IMR-90 (cell line): ENCODE measurements at regions not wholly inside any gene's neighbourhood (a gene's known extent, or its start where the extent isn't known, plus 50 kb on each side); places are given as distances from the start of the nearest gene placed in this dataset.

Source experiments
- ATAC-seq: fragments of 200-7000 bp; cut with Tn5 transposase; 2 replicates; pipeline ENCODE4 v1.9.1; 2020; ENCODE audit warnings: low read depth, mild to moderate bottlenecking, moderate library complexity
- BruUV-seq: library from RNA; stranded (reverse); fragments of 400-500 nt; replicated peaks from 2 replicates; lab custom pipeline; 2021; lab: Mats Ljungman, UMichigan
- CTCF ChIA-PET: fragments of 300-600 bp; formaldehyde crosslinking; extraction: SDS; loops from one replicate; lab custom pipeline; 2021; ENCODE audit warnings: antibody characterized with exemption; lab: Yijun Ruan, JAX
- POLR2A ChIA-PET: fragments of 300-600 bp; sonication (Branson Sonifier 250); formaldehyde crosslinking; loops from one replicate; lab custom pipeline; 2022; ENCODE audit warnings: antibody characterized with exemption; ENCODE audit not compliant: unreplicated experiment; lab: Charles Lee
- DNase-seq: peaks from one replicate; pipeline ENCODE4 v3.0.0; 2013
- H2AFZ ChIP-seq: replicated peaks from 2 replicates; pipeline ENCODE3; 2013; ENCODE audit warnings: low read length, mild to moderate bottlenecking; ENCODE audit not compliant: poor library complexity
- H2AK5ac ChIP-seq: 2 replicates; pipeline ENCODE4 v1.6.1; 2013; ENCODE audit warnings: low read depth, low read length, inconsistent platforms
- H2AK9ac ChIP-seq: replicated peaks from 2 replicates; pipeline ENCODE3; 2013; ENCODE audit warnings: mild to moderate bottlenecking, low read depth, low read length, moderate library complexity; ENCODE audit not compliant: poor library complexity
- H2BK120ac ChIP-seq: 2 replicates; pipeline ENCODE4 v1.6.1; 2013; ENCODE audit warnings: low read depth, low read length, inconsistent platforms
- H2BK15ac ChIP-seq: 3 replicates; pipeline ENCODE4 v1.6.1; 2013; ENCODE audit warnings: low read depth, low read length, inconsistent platforms
- H2BK20ac ChIP-seq: 2 replicates; pipeline ENCODE4 v1.6.1; 2013; ENCODE audit warnings: low read depth, mild to moderate bottlenecking, inconsistent platforms, low read length, moderate library complexity
- H2BK5ac ChIP-seq: 2 replicates; pipeline ENCODE4 v1.6.1; 2013; ENCODE audit warnings: mild to moderate bottlenecking, low read depth, low read length, inconsistent platforms; ENCODE audit not compliant: poor library complexity, severe bottlenecking
- H3K14ac ChIP-seq: replicated peaks from 2 replicates; pipeline ENCODE4 v1.6.1; 2013; ENCODE audit warnings: low read depth, low read length, inconsistent platforms
- H3K18ac ChIP-seq: 2 replicates; pipeline ENCODE4 v1.6.1; 2013; ENCODE audit warnings: low read depth, low read length, control low read depth
- H3K23ac ChIP-seq: 2 replicates; pipeline ENCODE4 v1.6.1; 2013; ENCODE audit warnings: low read depth, low read length, inconsistent platforms
- H3K27ac ChIP-seq: 2 replicates; pipeline ENCODE4 v1.5.1; 2013; ENCODE audit warnings: mild to moderate bottlenecking, control low read depth, low read length; ENCODE audit not compliant: insufficient read depth
- H3K27me3 ChIP-seq: 2 replicates; pipeline ENCODE4 v1.6.1; 2013; ENCODE audit warnings: low read length; ENCODE audit not compliant: control insufficient read depth, insufficient read depth
- H3K36me3 ChIP-seq: 2 replicates; pipeline ENCODE4 v1.6.1; 2013; ENCODE audit warnings: low read length, mixed read lengths; ENCODE audit not compliant: control insufficient read depth, insufficient read depth
- H3K4ac ChIP-seq: 2 replicates; pipeline ENCODE4 v1.6.1; 2013; ENCODE audit warnings: low read depth, low read length, inconsistent platforms
- H3K4me1 ChIP-seq: 2 replicates; pipeline ENCODE4 v1.6.1; 2013; ENCODE audit warnings: low read length, mixed read lengths; ENCODE audit not compliant: control insufficient read depth, insufficient read depth
- H3K4me2 ChIP-seq: 2 replicates; pipeline ENCODE4 v1.6.1; 2013; ENCODE audit warnings: low read depth, mild to moderate bottlenecking, control low read depth, low read length, moderate library complexity
- H3K4me3 ChIP-seq: 2 replicates; pipeline ENCODE4 v1.5.1; 2013; ENCODE audit warnings: low read depth, mild to moderate bottlenecking, control low read depth, low read length, moderate library complexity; ENCODE audit not compliant: insufficient read depth
- H3K56ac ChIP-seq: 2 replicates; pipeline ENCODE4 v1.6.1; 2013; ENCODE audit warnings: low read length, inconsistent platforms; ENCODE audit not compliant: insufficient read depth; ENCODE audit errors: extremely low read depth
- H3K79me1 ChIP-seq, 2 experiments: 2 replicates each; pipeline ENCODE4 v1.6.1; 2013; ENCODE audit warnings: low read length in 2 of 2, inconsistent platforms in 1 of 2, low read depth in 1 of 2
- H3K9ac ChIP-seq: 2 replicates; pipeline ENCODE4 v1.6.1; 2013; ENCODE audit warnings: low read depth, low read length, control low read depth
- H3K9me1 ChIP-seq: 2 replicates; pipeline ENCODE4 v1.6.1; 2013; ENCODE audit warnings: low read length, inconsistent platforms; ENCODE audit not compliant: insufficient read depth
- H3K9me3 ChIP-seq: 2 replicates; pipeline ENCODE4 v1.6.1; 2013; ENCODE audit warnings: low read length; ENCODE audit not compliant: control insufficient read depth, insufficient read depth
- H4K20me1 ChIP-seq: 2 replicates; pipeline ENCODE4 v1.6.1; 2013; ENCODE audit warnings: low read length, inconsistent platforms; ENCODE audit not compliant: insufficient read depth
- H4K5ac ChIP-seq: 2 replicates; pipeline ENCODE4 v1.6.1; 2013; ENCODE audit warnings: mild to moderate bottlenecking, low read depth, low read length, control low read depth
- H4K8ac ChIP-seq, 2 experiments: 2 replicates each; pipeline ENCODE4 v1.6.1; 2013; ENCODE audit warnings: low read depth in 2 of 2, low read length in 2 of 2, control low read depth in 1 of 2, inconsistent platforms in 1 of 2
- H4K91ac ChIP-seq: 2 replicates; pipeline ENCODE4 v1.6.1; 2013; ENCODE audit warnings: low read depth, low read length, inconsistent platforms; ENCODE audit not compliant: insufficient read depth
- BHLHE40 ChIP-seq: fragments of 150-350 bp; IDR thresholded peaks from 2 replicates; pipeline ENCODE4 v1.6.1; 2016; ENCODE audit warnings: mild to moderate bottlenecking, low read depth, low read length
- CEBPB ChIP-seq: IDR thresholded peaks from 2 replicates; pipeline ENCODE4 v1.6.1; 2012; ENCODE audit warnings: low read depth, low read length, improper control_type of control experiment
- ELK1 ChIP-seq: fragments of 150-350 bp; IDR thresholded peaks from 2 replicates; pipeline ENCODE4 v1.6.1; 2016; ENCODE audit warnings: low read depth, mild to moderate bottlenecking, low read length, moderate library complexity, borderline replicate concordance
- FOS ChIP-seq: fragments of 150-350 bp; IDR thresholded peaks from 2 replicates; pipeline ENCODE4 v1.6.1; 2016; ENCODE audit warnings: low read depth, low read length
- MAFK ChIP-seq: IDR thresholded peaks from 2 replicates; pipeline ENCODE4 v1.6.1; 2012; ENCODE audit warnings: low read depth, low read length, improper control_type of control experiment
- MAZ ChIP-seq: IDR thresholded peaks from 2 replicates; pipeline ENCODE4 v1.6.1; 2012; ENCODE audit warnings: low read depth, mild to moderate bottlenecking, low read length, improper control_type of control experiment, moderate library complexity, borderline replicate concordance
- MXI1 ChIP-seq: IDR thresholded peaks from 2 replicates; pipeline ENCODE4 v1.6.1; 2012; ENCODE audit warnings: low read depth, mild to moderate bottlenecking, low read length, moderate library complexity, borderline replicate concordance
- POLR2A ChIP-seq: IDR thresholded peaks from 2 replicates; pipeline ENCODE4 v1.6.1; 2012; ENCODE audit warnings: mild to moderate bottlenecking, low read depth, low read length
- USF2 ChIP-seq: fragments of 150-350 bp; IDR thresholded peaks from 2 replicates; pipeline ENCODE4 v1.6.1; 2017; ENCODE audit warnings: mild to moderate bottlenecking, antibody characterized with exemption, low read length, low read depth
- WGBS, 2 experiments: methylation state at CpG; one replicate each; pipeline versions ENCODE4 v1.1.5 to v1.1.7; 2013; ENCODE audit warnings: missing lambda C conversion rate in 2 of 2; ENCODE audit not compliant: insufficient read length in 1 of 2; ENCODE audit errors: extremely low coverage in 2 of 2; 5-methylcytosine and 5-hydroxymethylcytosine counted together
- dilution Hi-C: fragments of 300-500 bp; cut with HindIII; formaldehyde crosslinking; loops from one replicate; pipeline ENCODE4 v1.14.3; 2018; ENCODE audit warnings: low sequenced_read_pairs; ENCODE audit not compliant: unreplicated experiment
- in situ Hi-C: fragments of 300-500 bp; cut with MboI; formaldehyde crosslinking; loops from 3 replicates; pipeline ENCODE4 v1.14.3; 2019; ENCODE audit warnings: low sequenced_read_pairs, inconsistent platforms, mixed read lengths
- intact Hi-C: fragments of 100-400 bp; cut with micrococcal nuclease; formaldehyde crosslinking; loops from 2 replicates; pipeline ENCODE4 v1.10.0; 2022

- CTCF ChIA-PET: no interaction called here
- POLR2A ChIA-PET: no interaction called here
- H3K79me1 ChIP-seq: no peaks in the 10 kb centered on the region
- H3K23ac ChIP-seq: no peak overlapping the region
- no peak overlapping the region for H4K5ac ChIP-seq
- H3K18ac ChIP-seq: no peak overlapping the region
- peaks cover 1% of the 10 kb centered on the region; the same call in 1 of the 2 replicates for H3K27me3 ChIP-seq
- H3K56ac ChIP-seq: no peak overlapping the region
- intact Hi-C loops: no loop called here
- no peak overlapping the region for H4K91ac ChIP-seq
- no peaks in the 10 kb centered on the region for H3K9me1 ChIP-seq
- no peaks in the 10 kb centered on the region for H3K4me1 ChIP-seq
- peak overlapping the region; percentile 57; the same call in 1 of the 2 replicates for H3K4me2 ChIP-seq
- no peak overlapping the region for H3K14ac ChIP-seq
- H3K36me3 ChIP-seq: no peaks in the 10 kb centered on the region
- peak overlapping the region; percentile 73 for H2AFZ ChIP-seq
- no peak overlapping the region for H3K4ac ChIP-seq
- BruUV-seq: no TSS peak
- peak overlapping the region; percentile 41 for H3K4me3 ChIP-seq
- in situ Hi-C loops: no loop called here
- DNase-seq (no peak), ATAC-seq (peak; percentile 86)
- no peak overlapping the region for H2BK120ac ChIP-seq
- H2BK5ac ChIP-seq: no peak overlapping the region
- H3K9me3 ChIP-seq: no peaks in the 10 kb centered on the region
- no peak overlapping the region for H2AK9ac ChIP-seq
- no peak overlapping the region for H2BK15ac ChIP-seq
- no peak overlapping the region for H2AK5ac ChIP-seq
- TF ChIP-seq BHLHE40: no peak
- no peak for TF ChIP-seq MAFK
- no peak for TF ChIP-seq MAZ
- TF ChIP-seq MXI1: no peak
- no peak for TF ChIP-seq POLR2A
- no peak for TF ChIP-seq FOS
- TF ChIP-seq ELK1: no peak
- no peak for TF ChIP-seq USF2
- TF ChIP-seq CEBPB: no peak
- no peak overlapping the region for H3K9ac ChIP-seq
- WGBS, 2 experiments: 7% methylated on average over 5 of the region's 52 CpGs; no CpG with 5 or more reads in 1 of the 2 experiments
- H4K8ac ChIP-seq: no peak overlapping the region
- no peak overlapping the region for H3K27ac ChIP-seq
- H2BK20ac ChIP-seq: no peak overlapping the region
- no peaks in the 10 kb centered on the region for H4K20me1 ChIP-seq
- dilution Hi-C loops: no loop called here
Measured at GRCh38 chr7:65239707-65240352, 133.8 kb upstream of the ZNF92 start.
